Transverse colon (tissue), 3 donors: ENCODE measurements at regions not wholly inside any gene's neighbourhood (a gene's known extent, or its start where the extent isn't known, plus 50 kb on each side); places are given as distances from the start of the nearest gene placed in this dataset.

ENCODE experiments used
- EP300 ChIP-seq: sonication (generic); formaldehyde crosslinking; IDR thresholded peaks from one replicate; pipeline ENCODE4 v1.6.1; 2017; ENCODE audit warnings: antibody characterized with exemption, low read depth
- POLR2A ChIP-seq: fragments of 450-650 bp; IDR thresholded peaks from one replicate; pipeline ENCODE4 v1.6.1; 2016; ENCODE audit warnings: antibody characterized with exemption, mild to moderate bottlenecking, moderate library complexity
- TF ChIP-seq, protein P1 (sequence below), 5 experiments: fragments of 200-600 bp in 3 of 5; fragments of 450-650 bp in 2 of 5; sonication (generic) in 3 of 5; IDR thresholded peaks; 1 replicate in 2 of 5; 2 replicates in 3 of 5; pipeline ENCODE4 v1.5.1; 2016 to 2017; ENCODE audit warnings: antibody characterized with exemption in 5 of 5, inconsistent platforms in 3 of 5, mild to moderate bottlenecking in 2 of 5, moderate library complexity in 1 of 5

- TF ChIP-seq, protein P1, sequence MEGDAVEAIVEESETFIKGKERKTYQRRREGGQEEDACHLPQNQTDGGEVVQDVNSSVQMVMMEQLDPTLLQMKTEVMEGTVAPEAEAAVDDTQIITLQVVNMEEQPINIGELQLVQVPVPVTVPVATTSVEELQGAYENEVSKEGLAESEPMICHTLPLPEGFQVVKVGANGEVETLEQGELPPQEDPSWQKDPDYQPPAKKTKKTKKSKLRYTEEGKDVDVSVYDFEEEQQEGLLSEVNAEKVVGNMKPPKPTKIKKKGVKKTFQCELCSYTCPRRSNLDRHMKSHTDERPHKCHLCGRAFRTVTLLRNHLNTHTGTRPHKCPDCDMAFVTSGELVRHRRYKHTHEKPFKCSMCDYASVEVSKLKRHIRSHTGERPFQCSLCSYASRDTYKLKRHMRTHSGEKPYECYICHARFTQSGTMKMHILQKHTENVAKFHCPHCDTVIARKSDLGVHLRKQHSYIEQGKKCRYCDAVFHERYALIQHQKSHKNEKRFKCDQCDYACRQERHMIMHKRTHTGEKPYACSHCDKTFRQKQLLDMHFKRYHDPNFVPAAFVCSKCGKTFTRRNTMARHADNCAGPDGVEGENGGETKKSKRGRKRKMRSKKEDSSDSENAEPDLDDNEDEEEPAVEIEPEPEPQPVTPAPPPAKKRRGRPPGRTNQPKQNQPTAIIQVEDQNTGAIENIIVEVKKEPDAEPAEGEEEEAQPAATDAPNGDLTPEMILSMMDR (IDR thresholded peaks at IDR 0.05), result no peak
- no peak for TF ChIP-seq EP300
- TF ChIP-seq POLR2A, result no peak
These were observed 141.1 kb downstream of the ACTBL2 start for GRCh38 chr5:57341380-57341979.
